Left ventricle myocardium superior (tissue), 1 donor: ENCODE measurements at regions not wholly inside any gene's neighbourhood (a gene's known extent, or its start where the extent isn't known, plus 50 kb on each side); places are given as distances from the start of the nearest gene placed in this dataset.
"Not testable (repeated sequence)": the region's sequence is repeated elsewhere in the genome, so short reads cannot be mapped to it uniquely, and the experiment has no call there.

Experiments
- ATAC-seq: fragments of 200-7000 bp; cut with Tn5 transposase; one replicate; pipeline ENCODE4 v1.9.1; 2020; ENCODE audit warnings: mild to moderate bottlenecking, moderate library complexity
- DNase-seq: peaks from one replicate; pipeline ENCODE4 v3.0.0-alpha.2; 2020
- intact Hi-C: fragments of 100-400 bp; cut with micrococcal nuclease; formaldehyde crosslinking; loops from one replicate; pipeline ENCODE4 v1.11.0; 2022
- donor health status: DM: no; HTN: yes; CAD: no; lungs with severe emphysema.

GRCh38 chr6:11374036-11375010 lies 141.9 kb upstream of the NEDD9 start:
- DNase-seq (no peak), ATAC-seq (peak; percentile 41)
- intact Hi-C loops: no loop called here

- ATAC-seq (no peak), DNase-seq (no peak)
- intact Hi-C loops: no loop called here
Measured at GRCh38 chr6:11373208-11373607, 140.7 kb upstream of the NEDD9 start.

- DNase-seq, ATAC-seq, intact Hi-C loops: not testable (repeated sequence)
Measured at GRCh38 chr6:11372186-11372790, 139.8 kb upstream of the NEDD9 start.

- ATAC-seq: peak; percentile 59
- peak; percentile 41 for DNase-seq
- intact Hi-C loops: no loop called here
Measured at GRCh38 chr6:11370191-11371018, 137.9 kb upstream of the NEDD9 start.

- intact Hi-C loops: loop anchor here (10.0 kb wide), 1 partner anchor 144 kb away; no protein-coding TSS in a partner anchor
- DNase-seq (no peak), ATAC-seq (no peak)
Measured at GRCh38 chr6:11368760-11369159, 136.3 kb upstream of the NEDD9 start.

- intact Hi-C loops: loop anchor here (10.0 kb wide), 1 partner anchor 143 kb away; no protein-coding TSS in a partner anchor
- no peak for ATAC-seq
- DNase-seq: no peak
Measured at GRCh38 chr6:11368264-11368663, 135.8 kb upstream of the NEDD9 start.

- intact Hi-C loops: loop anchor here (10.0 kb wide), 1 partner anchor 143 kb away; no protein-coding TSS in a partner anchor
- no peak for ATAC-seq
- no peak for DNase-seq
Measured at GRCh38 chr6:11367638-11368199, 135.3 kb upstream of the NEDD9 start.

GRCh38 chr6:11366934-11367637 lies 134.6 kb upstream of the NEDD9 start:
- DNase-seq (no peak), ATAC-seq (no peak)
- intact Hi-C loops: loop anchor here (10.0 kb wide), 1 partner anchor 142 kb away; no protein-coding TSS in a partner anchor

GRCh38 chr6:11366183-11366933 lies 133.9 kb upstream of the NEDD9 start:
- ATAC-seq: no peak
- no peak for DNase-seq
- intact Hi-C loops: loop anchor here (10.0 kb wide), 1 partner anchor 142 kb away; no protein-coding TSS in a partner anchor

- ATAC-seq (peak; percentile 84), DNase-seq (no peak)
- intact Hi-C loops: loop anchor here (10.0 kb wide), 1 partner anchor 140 kb away; no protein-coding TSS in a partner anchor
Measured at GRCh38 chr6:11364971-11365397, 132.5 kb upstream of the NEDD9 start.

- intact Hi-C loops: loop anchor here (10.0 kb wide), 1 partner anchor 139 kb away; no protein-coding TSS in a partner anchor
- no peak for ATAC-seq
- DNase-seq: no peak
Measured at GRCh38 chr6:11363881-11364576, 131.6 kb upstream of the NEDD9 start.

- no peak for DNase-seq
- intact Hi-C loops: loop anchor here (10.0 kb wide), 1 partner anchor 138 kb away; no protein-coding TSS in a partner anchor
- ATAC-seq: no peak
Measured at GRCh38 chr6:11362564-11362963, 130.1 kb upstream of the NEDD9 start.

- ATAC-seq (no peak), DNase-seq (no peak)
- intact Hi-C loops: no loop called here
Measured at GRCh38 chr6:11358904-11359830, 126.7 kb upstream of the NEDD9 start.

- DNase-seq (no peak), ATAC-seq (peak; percentile 59)
- intact Hi-C loops: no loop called here
Measured at GRCh38 chr6:11357285-11357684, 124.8 kb upstream of the NEDD9 start.

- intact Hi-C loops: no loop called here
- DNase-seq (no peak), ATAC-seq (peak; percentile 82)
Measured at GRCh38 chr6:11356404-11357155, 124.1 kb upstream of the NEDD9 start.
